NT2/D1 (cell line): ENCODE measurements at regions not wholly inside any gene's neighbourhood (a gene's known extent, or its start where the extent isn't known, plus 50 kb on each side); places are given as distances from the start of the nearest gene placed in this dataset.

Experiments used
- SUZ12 ChIP-seq: IDR thresholded peaks from 2 replicates; pipeline ENCODE4 v1.6.1; 2011; ENCODE audit not compliant: insufficient read length, insufficient read depth; ENCODE audit errors: extremely low read depth
- ZNF274 ChIP-seq: IDR thresholded peaks from 2 replicates; pipeline ENCODE4 v1.6.1; 2011; ENCODE audit warnings: mild to moderate bottlenecking, low read depth, low read length

- TF ChIP-seq ZNF274, result no peak
- no peak for TF ChIP-seq SUZ12
These were observed 273.9 kb downstream of the MBD2 start for GRCh38 chr18:53950545-53950944.
